Mesenchymal stem cell (in vitro differentiated cells and primary cell): ENCODE measurements at regions not wholly inside any gene's neighbourhood (a gene's known extent, or its start where the extent isn't known, plus 50 kb on each side); places are given as distances from the start of the nearest gene placed in this dataset.

Experiments
- DNase-seq: peaks from one replicate; pipeline ENCODE4 v3.0.0-alpha.2; 2013
- H2AFZ ChIP-seq: one replicate; pipeline ENCODE4 v1.6.1; 2013; ENCODE audit warnings: low read depth, mild to moderate bottlenecking, control low read depth, inconsistent platforms, low read length, moderate library complexity
- H2AK5ac ChIP-seq: 2 replicates; pipeline ENCODE4 v1.6.1; 2013; ENCODE audit warnings: low read length, moderate library complexity, mild to moderate bottlenecking, inconsistent platforms; ENCODE audit not compliant: severe bottlenecking
- H2BK120ac ChIP-seq: one replicate; pipeline ENCODE4 v1.6.1; 2013; ENCODE audit warnings: low read depth, mild to moderate bottlenecking, inconsistent platforms, low read length, moderate library complexity
- H2BK12ac ChIP-seq, 2 experiments: one replicate each; pipeline ENCODE4 v1.6.1; 2013; ENCODE audit warnings: inconsistent platforms in 2 of 2, low read length in 2 of 2, mild to moderate bottlenecking in 2 of 2, moderate library complexity in 2 of 2, control low read depth in 1 of 2
- H2BK15ac ChIP-seq: one replicate; pipeline ENCODE4 v1.6.1; 2013; ENCODE audit warnings: mild to moderate bottlenecking, low read depth, inconsistent platforms; ENCODE audit not compliant: poor library complexity, severe bottlenecking
- H2BK5ac ChIP-seq: 2 replicates; pipeline ENCODE4 v1.6.1; 2013; ENCODE audit warnings: low read depth, mild to moderate bottlenecking, low read length, control low read depth, inconsistent platforms; ENCODE audit not compliant: poor library complexity, severe bottlenecking
- H3K14ac ChIP-seq, 2 experiments: one replicate each; pipeline ENCODE4 v1.6.1; 2013; ENCODE audit warnings: inconsistent platforms in 2 of 2, low read length in 2 of 2, control low read depth in 1 of 2, mild to moderate bottlenecking in 1 of 2, moderate library complexity in 1 of 2
- H3K18ac ChIP-seq, 2 experiments: one replicate each; pipeline ENCODE4 v1.6.1; 2013; ENCODE audit warnings: inconsistent platforms in 2 of 2, low read length in 2 of 2, control low read depth in 1 of 2, low read depth in 1 of 2, mild to moderate bottlenecking in 1 of 2
- H3K23ac ChIP-seq, 2 experiments: one replicate each; pipeline ENCODE4 v1.6.1; 2013; ENCODE audit warnings: inconsistent platforms in 2 of 2, low read length in 2 of 2, mild to moderate bottlenecking in 2 of 2, moderate library complexity in 2 of 2, control low read depth in 1 of 2
- H3K27ac ChIP-seq: 2 replicates; pipeline ENCODE4 v1.5.1; 2013; ENCODE audit warnings: mild to moderate bottlenecking, moderate library complexity, low read length, control low read depth, inconsistent platforms; ENCODE audit not compliant: poor library complexity, severe bottlenecking
- H3K27me3 ChIP-seq, 2 experiments: 2 replicates each; pipeline versions ENCODE4 v1.6.1 to v1.7.0; 2013; ENCODE audit warnings: low read length in 2 of 2, mild to moderate bottlenecking in 2 of 2, moderate library complexity in 2 of 2, control low read depth in 1 of 2, inconsistent platforms in 1 of 2; ENCODE audit not compliant: control insufficient read depth in 1 of 2, insufficient read depth in 1 of 2
- H3K36me3 ChIP-seq, 2 experiments: 2 replicates each; pipeline versions ENCODE4 v1.6.1 to v1.7.0; 2013; ENCODE audit warnings: low read length in 2 of 2, control low read depth in 1 of 2, inconsistent platforms in 1 of 2, low read depth in 1 of 2, mild to moderate bottlenecking in 1 of 2; ENCODE audit not compliant: insufficient read depth in 2 of 2, control insufficient read depth in 1 of 2
- H3K4ac ChIP-seq, 2 experiments: one replicate each; pipeline ENCODE4 v1.6.1; 2013; ENCODE audit warnings: inconsistent platforms in 2 of 2, low read length in 2 of 2, mild to moderate bottlenecking in 2 of 2, moderate library complexity in 2 of 2, control low read depth in 1 of 2, low read depth in 1 of 2
- H3K4me1 ChIP-seq: 2 replicates; pipeline ENCODE4 v1.6.1; 2013; ENCODE audit warnings: low read depth, low read length, control low read depth; ENCODE audit not compliant: control insufficient read depth, insufficient read depth
- H3K4me2 ChIP-seq: 2 replicates; pipeline ENCODE4 v1.6.1; 2013; ENCODE audit warnings: low read length, mild to moderate bottlenecking, inconsistent platforms; ENCODE audit not compliant: poor library complexity, severe bottlenecking
- H3K4me3 ChIP-seq, 2 experiments: 2 replicates each; pipeline versions ENCODE4 v1.5.1 to v1.7.0; 2013; ENCODE audit warnings: low read length in 2 of 2, mild to moderate bottlenecking in 2 of 2, control low read depth in 1 of 2, low read depth in 1 of 2; ENCODE audit not compliant: insufficient read depth in 1 of 2
- H3K79me1 ChIP-seq: replicated peaks from 2 replicates; pipeline ENCODE4 v1.6.1; 2013; ENCODE audit warnings: mild to moderate bottlenecking, control low read depth, low read length, inconsistent platforms; ENCODE audit not compliant: poor library complexity, severe bottlenecking
- H3K9ac ChIP-seq: 2 replicates; pipeline ENCODE4 v1.7.0; 2013; ENCODE audit warnings: mild to moderate bottlenecking, low read length, moderate library complexity
- H3K9me3 ChIP-seq: 2 replicates; pipeline ENCODE4 v1.7.0; 2013; ENCODE audit warnings: mild to moderate bottlenecking, low read length; ENCODE audit not compliant: control insufficient read depth
- H4K8ac ChIP-seq: one replicate; pipeline ENCODE4 v1.6.1; 2013; ENCODE audit warnings: inconsistent platforms, mild to moderate bottlenecking, low read length, moderate library complexity
- H4K91ac ChIP-seq: one replicate; pipeline ENCODE4 v1.6.1; 2013; ENCODE audit warnings: mild to moderate bottlenecking, low read length, inconsistent platforms
- WGBS: methylation state at CpG from one replicate; pipeline ENCODE4 v1.1.7; 2013; ENCODE audit warnings: mixed read lengths; 5-methylcytosine and 5-hydroxymethylcytosine counted together

DNA sequence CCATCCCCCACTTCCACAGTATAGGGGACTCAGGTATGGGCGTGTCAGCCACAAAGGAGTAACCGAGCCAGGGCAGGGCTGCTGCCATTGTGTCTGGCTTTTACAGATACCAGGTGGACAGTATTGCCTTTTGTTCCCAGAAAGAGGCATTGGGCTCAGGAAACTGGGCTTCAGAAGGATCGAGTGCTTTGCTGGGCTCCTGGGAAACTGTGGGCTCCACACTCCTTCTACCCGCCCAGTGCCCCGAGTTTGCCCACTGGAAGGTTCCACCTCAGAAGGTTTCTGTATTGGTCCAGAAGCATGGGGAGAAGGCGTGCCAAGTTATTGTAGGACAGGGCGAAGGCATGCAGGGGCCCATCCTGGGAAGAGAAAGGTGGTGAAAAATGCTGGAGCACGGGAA lies 894.4 kb downstream of the TBC1D22A start:
- Histone ChIP-seq H3K23ac (no peak overlapping the region), H2BK12ac (no peak overlapping the region), H3K4ac (no peak overlapping the region), H4K91ac (no peak overlapping the region), H2BK120ac (no peak overlapping the region), H3K36me3 (no peaks in the 10 kb centered on the region), H3K4me1 (no peaks in the 10 kb centered on the region), H2AK5ac (no peak overlapping the region), H2AFZ (no peak overlapping the region), H3K14ac (no peak overlapping the region), H3K4me3 (no peak overlapping the region), H3K9ac (no peak overlapping the region), H2BK5ac (no peak overlapping the region), H3K9me3 (peaks cover 8% of the 10 kb centered on the region), H3K79me1 (no peaks in the 10 kb centered on the region), H3K27me3 (no peaks in the 10 kb centered on the region), H3K27ac (no peak overlapping the region), H3K18ac (no peak overlapping the region), H3K4me2 (no peak overlapping the region), H2BK15ac (no peak overlapping the region), H4K8ac (no peak overlapping the region)
- DNase-seq: no peak
- WGBS: 69% methylated on average over 7 of the region's 8 CpGs

DNA sequence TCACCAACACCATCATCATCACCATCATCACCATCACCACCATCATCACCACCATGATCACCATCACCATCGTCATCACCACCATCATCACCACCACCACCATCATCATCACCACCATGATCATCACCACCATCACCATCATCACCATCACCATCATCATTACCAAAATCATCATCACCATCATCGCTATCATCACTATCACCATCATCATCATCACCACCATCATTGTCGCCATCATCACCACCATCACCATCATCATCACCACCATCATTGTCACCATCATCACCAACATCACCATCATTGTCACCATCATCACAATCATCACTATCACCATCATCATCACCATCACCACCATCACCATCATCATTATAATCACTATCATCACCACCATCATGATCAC lies 893.5 kb downstream of the TBC1D22A start:
- Histone ChIP-seq H2AFZ (no peak overlapping the region), H2BK15ac (no peak overlapping the region), H3K27me3 (no peaks in the 10 kb centered on the region), H2BK5ac (no peak overlapping the region), H3K79me1 (no peaks in the 10 kb centered on the region), H3K4me2 (no peak overlapping the region), H3K14ac (no peak overlapping the region), H3K18ac (no peak overlapping the region), H3K27ac (no peak overlapping the region), H2BK120ac (no peak overlapping the region), H3K36me3 (no peaks in the 10 kb centered on the region), H4K8ac (no peak overlapping the region), H3K9me3 (peaks cover 8% of the 10 kb centered on the region), H4K91ac (no peak overlapping the region), H3K23ac (no peak overlapping the region), H3K4ac (no peak overlapping the region), H3K4me3 (no peak overlapping the region), H3K9ac (no peak overlapping the region), H3K4me1 (no peaks in the 10 kb centered on the region), H2BK12ac (no peak overlapping the region), H2AK5ac (no peak overlapping the region)
- WGBS: 51% methylated on average over 3 of the region's 3 CpGs
- DNase-seq: no peak

- WGBS: 72% methylated on average over 4 of the region's 5 CpGs
Observed at GRCh38 chr22:47654922-47655491, 892.6 kb downstream of the TBC1D22A start.

DNA sequence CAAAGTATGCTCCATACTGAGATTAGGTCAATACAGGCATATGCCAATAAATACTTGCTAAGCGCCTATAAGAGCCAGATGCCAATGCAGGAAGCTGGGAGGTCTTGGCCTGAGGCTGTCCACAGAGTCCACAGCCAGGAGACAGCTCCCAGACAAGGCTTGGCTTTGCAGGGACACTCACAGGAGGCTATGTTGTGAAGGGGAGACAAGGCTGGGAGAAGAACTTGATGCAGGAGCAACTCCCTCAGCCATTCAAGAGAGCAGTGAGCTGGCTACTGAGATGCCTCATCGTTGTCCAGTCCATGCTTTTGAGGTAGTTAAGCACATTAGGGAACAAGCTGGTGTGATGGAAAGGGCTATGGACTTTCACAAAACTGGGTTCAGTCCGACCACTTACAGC lies 891.5 kb downstream of the TBC1D22A start:
- H2BK120ac ChIP-seq: no peak overlapping the region
- no peak overlapping the region for H2BK5ac ChIP-seq
- H2AK5ac ChIP-seq: no peak overlapping the region
- H3K9me3 ChIP-seq: peaks cover 3% of the 10 kb centered on the region
- H4K91ac ChIP-seq: no peak overlapping the region
- no peak overlapping the region for H2AFZ ChIP-seq
- no peak overlapping the region for H3K4me3 ChIP-seq
- H3K27me3 ChIP-seq: no peaks in the 10 kb centered on the region
- H3K9ac ChIP-seq: no peak overlapping the region
- no peaks in the 10 kb centered on the region for H3K79me1 ChIP-seq
- H3K23ac ChIP-seq: no peak overlapping the region
- H3K4ac ChIP-seq: no peak overlapping the region
- no peak overlapping the region for H2BK15ac ChIP-seq
- no peak overlapping the region for H3K14ac ChIP-seq
- no peak overlapping the region for H3K27ac ChIP-seq
- no peak for DNase-seq
- no peak overlapping the region for H3K18ac ChIP-seq
- H3K4me1 ChIP-seq: no peaks in the 10 kb centered on the region
- H3K4me2 ChIP-seq: no peak overlapping the region
- no peak overlapping the region for H4K8ac ChIP-seq
- no peaks in the 10 kb centered on the region for H3K36me3 ChIP-seq
- WGBS: 50% methylated on average over 2 of the region's 3 CpGs
- H2BK12ac ChIP-seq: no peak overlapping the region

More at GRCh38 chr22:47654922-47655491, 892.6 kb downstream of the TBC1D22A start:
- Histone ChIP-seq H2BK12ac (no peak overlapping the region), H2AFZ (no peak overlapping the region), H3K36me3 (no peaks in the 10 kb centered on the region), H3K4me3 (no peak overlapping the region), H3K4me1 (no peaks in the 10 kb centered on the region), H3K4me2 (no peak overlapping the region), H3K18ac (no peak overlapping the region), H3K9me3 (peaks cover 3% of the 10 kb centered on the region), H3K27ac (no peak overlapping the region), H2AK5ac (no peak overlapping the region), H3K27me3 (no peaks in the 10 kb centered on the region), H2BK5ac (no peak overlapping the region), H3K4ac (no peak overlapping the region), H3K79me1 (no peaks in the 10 kb centered on the region), H3K14ac (no peak overlapping the region), H2BK120ac (no peak overlapping the region), H4K8ac (no peak overlapping the region), H3K9ac (no peak overlapping the region), H2BK15ac (no peak overlapping the region), H4K91ac (no peak overlapping the region), H3K23ac (no peak overlapping the region)
- no peak for DNase-seq
